ENCODE measurements at regions not wholly inside any gene's neighbourhood (a gene's known extent, or its start where the extent isn't known, plus 50 kb on each side); places are given as distances from the start of the nearest gene placed in this dataset.

- TF ChIP-seq POLR2AphosphoS5 (IDR thresholded peaks at IDR 0.05) (no peak), POLR2A (IDR thresholded peaks at IDR 0.05) (no peak)
- TF ChIP-seq, protein P1, sequence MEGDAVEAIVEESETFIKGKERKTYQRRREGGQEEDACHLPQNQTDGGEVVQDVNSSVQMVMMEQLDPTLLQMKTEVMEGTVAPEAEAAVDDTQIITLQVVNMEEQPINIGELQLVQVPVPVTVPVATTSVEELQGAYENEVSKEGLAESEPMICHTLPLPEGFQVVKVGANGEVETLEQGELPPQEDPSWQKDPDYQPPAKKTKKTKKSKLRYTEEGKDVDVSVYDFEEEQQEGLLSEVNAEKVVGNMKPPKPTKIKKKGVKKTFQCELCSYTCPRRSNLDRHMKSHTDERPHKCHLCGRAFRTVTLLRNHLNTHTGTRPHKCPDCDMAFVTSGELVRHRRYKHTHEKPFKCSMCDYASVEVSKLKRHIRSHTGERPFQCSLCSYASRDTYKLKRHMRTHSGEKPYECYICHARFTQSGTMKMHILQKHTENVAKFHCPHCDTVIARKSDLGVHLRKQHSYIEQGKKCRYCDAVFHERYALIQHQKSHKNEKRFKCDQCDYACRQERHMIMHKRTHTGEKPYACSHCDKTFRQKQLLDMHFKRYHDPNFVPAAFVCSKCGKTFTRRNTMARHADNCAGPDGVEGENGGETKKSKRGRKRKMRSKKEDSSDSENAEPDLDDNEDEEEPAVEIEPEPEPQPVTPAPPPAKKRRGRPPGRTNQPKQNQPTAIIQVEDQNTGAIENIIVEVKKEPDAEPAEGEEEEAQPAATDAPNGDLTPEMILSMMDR (IDR thresholded peaks at IDR 0.05 in 8 of 11, conservative IDR thresholded peaks at IDR 0.05 in 3 of 11) = no peak
These were observed 511.3 kb upstream of the WWC1 start for GRCh38 chr5:167780177-167780576.
